ENCODE measurements at regions not wholly inside any gene's neighbourhood (a gene's known extent, or its start where the extent isn't known, plus 50 kb on each side); places are given as distances from the start of the nearest gene placed in this dataset.
"Not testable (repeated sequence)": the region's sequence is repeated elsewhere in the genome, so short reads cannot be mapped to it uniquely, and the experiment has no call there.

DNA sequence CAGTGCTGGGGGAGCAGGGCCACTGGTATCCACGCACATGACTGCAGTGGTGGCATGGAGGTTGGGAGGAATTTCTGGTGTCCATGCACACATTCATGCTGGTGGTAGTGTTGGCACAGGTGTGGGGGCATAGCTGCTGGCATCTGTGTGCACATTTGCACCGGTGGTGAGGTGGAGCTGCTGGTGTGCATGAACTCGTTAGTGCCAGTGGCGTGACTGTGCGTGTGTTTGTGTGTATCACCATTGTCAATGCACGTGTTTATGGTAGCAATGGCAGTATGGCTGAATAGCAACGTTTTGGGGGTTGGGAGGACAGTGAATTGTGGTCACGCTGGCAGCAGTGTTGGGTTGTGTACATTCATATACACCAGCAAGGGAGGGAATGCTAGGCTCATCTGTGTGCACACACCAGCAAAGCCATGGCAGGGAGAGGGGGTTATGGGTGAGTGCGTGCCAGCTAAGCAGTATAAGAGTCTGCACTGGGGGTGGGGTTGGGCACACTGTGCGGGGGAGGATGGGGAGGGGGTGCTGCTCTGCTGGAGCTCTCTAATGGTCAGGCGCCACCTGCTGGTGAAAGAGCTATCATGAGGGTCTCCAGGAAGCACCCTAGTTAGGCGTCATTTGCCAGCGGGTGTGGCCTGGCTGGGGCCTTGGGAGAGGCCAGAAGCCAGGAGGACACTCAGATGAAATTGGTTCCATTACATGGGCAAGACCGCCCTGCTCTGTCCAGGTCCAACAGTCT is 626.1 kb upstream of the ID4 start:
- TF ChIP-seq, protein P1, sequence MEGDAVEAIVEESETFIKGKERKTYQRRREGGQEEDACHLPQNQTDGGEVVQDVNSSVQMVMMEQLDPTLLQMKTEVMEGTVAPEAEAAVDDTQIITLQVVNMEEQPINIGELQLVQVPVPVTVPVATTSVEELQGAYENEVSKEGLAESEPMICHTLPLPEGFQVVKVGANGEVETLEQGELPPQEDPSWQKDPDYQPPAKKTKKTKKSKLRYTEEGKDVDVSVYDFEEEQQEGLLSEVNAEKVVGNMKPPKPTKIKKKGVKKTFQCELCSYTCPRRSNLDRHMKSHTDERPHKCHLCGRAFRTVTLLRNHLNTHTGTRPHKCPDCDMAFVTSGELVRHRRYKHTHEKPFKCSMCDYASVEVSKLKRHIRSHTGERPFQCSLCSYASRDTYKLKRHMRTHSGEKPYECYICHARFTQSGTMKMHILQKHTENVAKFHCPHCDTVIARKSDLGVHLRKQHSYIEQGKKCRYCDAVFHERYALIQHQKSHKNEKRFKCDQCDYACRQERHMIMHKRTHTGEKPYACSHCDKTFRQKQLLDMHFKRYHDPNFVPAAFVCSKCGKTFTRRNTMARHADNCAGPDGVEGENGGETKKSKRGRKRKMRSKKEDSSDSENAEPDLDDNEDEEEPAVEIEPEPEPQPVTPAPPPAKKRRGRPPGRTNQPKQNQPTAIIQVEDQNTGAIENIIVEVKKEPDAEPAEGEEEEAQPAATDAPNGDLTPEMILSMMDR (IDR thresholded peaks at IDR 0.05; ENCODE audit: insufficient read depth, low read length, missing control alignments): no peak
- POLR2A ChIA-PET: no interaction called here
- no peak for DNase-seq (ENCODE audit: low read depth, low spot score)
- no peak overlapping the region for H3K4me3 ChIP-seq (ENCODE audit: low read depth, low read length)
- CTCF ChIA-PET: no interaction called here

GRCh38 chr6:19214231-19214630 is 622.9 kb upstream of the ID4 start:
- TF ChIP-seq, protein P1 (IDR thresholded peaks at IDR 0.05; ENCODE audit: insufficient read depth, low read length, missing control alignments): no peak
- no peak for DNase-seq (ENCODE audit: low read depth, low spot score)
- POLR2A ChIA-PET: no interaction called here
- H3K4me3 ChIP-seq (ENCODE audit: low read depth, low read length): no peak overlapping the region
- CTCF ChIA-PET: no interaction called here

DNA sequence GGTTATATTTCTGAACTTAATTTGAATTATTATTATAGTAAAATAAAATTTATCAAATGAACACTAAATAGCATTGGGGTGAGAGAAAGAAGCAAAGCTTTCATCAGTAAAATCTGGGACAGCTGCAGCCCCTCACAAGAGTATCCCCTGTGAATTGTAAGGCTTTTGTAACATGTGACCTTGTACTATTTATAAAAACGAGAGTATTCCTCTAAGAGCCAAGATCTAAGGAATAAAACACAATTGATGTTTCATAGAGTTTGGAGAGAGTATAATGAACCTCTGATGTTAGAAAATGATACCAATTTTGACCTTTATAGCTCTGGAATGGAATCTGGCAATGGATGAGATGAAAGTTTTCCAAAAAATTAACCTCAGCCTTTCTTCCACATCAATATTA is 617.2 kb upstream of the ID4 start:
- ChIA-PET POLR2A (no interaction called here), CTCF (no interaction called here)
- TF ChIP-seq, protein P1 (IDR thresholded peaks at IDR 0.05; ENCODE audit: insufficient read depth, low read length, missing control alignments): no peak
- no peak overlapping the region for H3K4me3 ChIP-seq (ENCODE audit: low read depth, low read length)
- no peak for DNase-seq (ENCODE audit: low read depth, low spot score)

GRCh38 chr6:19231878-19232561 is 605.1 kb upstream of the ID4 start:
- no peak for DNase-seq (ENCODE audit: low read depth, low spot score)
- ChIA-PET CTCF (no interaction called here), POLR2A (no interaction called here)
- H3K4me3 ChIP-seq (ENCODE audit: low read depth, low read length): no peak overlapping the region
- TF ChIP-seq, protein P1 (IDR thresholded peaks at IDR 0.05; ENCODE audit: insufficient read depth, low read length, missing control alignments): no peak

DNA sequence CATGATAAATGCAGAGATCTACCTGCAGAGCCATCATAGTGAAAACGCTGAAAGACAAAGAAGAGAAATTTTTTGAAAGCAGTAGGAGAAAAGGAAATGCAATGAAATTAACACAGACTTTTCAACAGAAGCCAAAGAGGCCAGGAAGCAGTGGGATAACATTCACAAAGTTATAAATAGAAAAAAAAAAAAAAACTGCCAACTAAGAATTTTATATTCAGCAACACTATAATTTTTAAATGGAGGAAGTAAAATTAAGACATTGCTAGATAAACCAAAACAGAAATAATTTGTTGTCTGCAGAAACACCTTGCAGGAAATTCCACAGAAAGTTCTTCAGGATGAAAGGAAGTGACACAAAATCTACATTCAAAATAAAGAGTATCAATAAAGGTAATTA is 591.5 kb upstream of the ID4 start:
- ChIA-PET CTCF (no interaction called here), POLR2A (no interaction called here)
- H3K4me3 ChIP-seq (ENCODE audit: low read depth, low read length): no peak overlapping the region
- TF ChIP-seq, protein P1 (IDR thresholded peaks at IDR 0.05; ENCODE audit: insufficient read depth, low read length, missing control alignments): no peak
- DNase-seq (ENCODE audit: low read depth, low spot score): no peak

- CTCF ChIA-PET; H3K4me3 ChIP-seq (ENCODE audit: low read depth, low read length); POLR2A ChIA-PET; DNase-seq (ENCODE audit: low read depth, low spot score): not testable (repeated sequence)
These were observed 590.0 kb upstream of the ID4 start for GRCh38 chr6:19247181-19247580.

DNA sequence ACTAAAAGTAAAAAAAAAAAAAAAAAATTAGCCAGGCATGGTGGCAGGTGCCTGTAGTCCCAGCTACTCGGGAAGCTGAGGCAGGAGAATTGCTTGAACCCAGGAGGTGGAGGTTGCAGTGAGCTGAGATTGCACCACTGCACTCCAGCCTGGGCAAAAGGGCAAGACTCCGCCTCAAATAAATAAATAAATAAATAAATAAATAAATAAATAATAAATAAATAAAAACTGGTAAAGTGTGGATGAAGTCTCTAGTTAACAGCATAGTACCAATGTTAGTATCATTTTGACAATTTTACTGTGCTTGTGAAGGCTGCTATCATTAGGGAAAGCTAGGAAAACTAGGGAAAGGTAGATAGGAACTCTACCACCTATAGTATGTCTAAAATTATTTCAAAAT is 581.0 kb upstream of the ID4 start:
- DNase-seq (ENCODE audit: low read depth, low spot score); CTCF ChIA-PET; H3K4me3 ChIP-seq (ENCODE audit: low read depth, low read length); POLR2A ChIA-PET: not testable (repeated sequence)

All from AG04449 (cell line).